Gastroesophageal sphincter (tissue), 4 donors: ENCODE measurements at regions not wholly inside any gene's neighbourhood (a gene's known extent, or its start where the extent isn't known, plus 50 kb on each side); places are given as distances from the start of the nearest gene placed in this dataset.

ENCODE experiments used
- ATAC-seq: fragments of 150-250 bp; one replicate; pipeline ENCODE4 v1.9.1; 2016; ENCODE audit warnings: mild to moderate bottlenecking, moderate library complexity
- H3K27ac ChIP-seq, 4 donors: fragments of 200-600 bp; sonication (generic) in 3 of 4; 1 replicate in 3 of 4; 2 replicates in 1 of 4; pipeline ENCODE4 v1.5.1; 2016 to 2019
- H3K27me3 ChIP-seq: fragments of 200-600 bp; sonication (generic); one replicate; pipeline ENCODE4 v1.5.1; 2019
- H3K36me3 ChIP-seq, 2 donors: fragments of 200-600 bp; sonication (generic); one replicate each; pipeline ENCODE4 v1.5.1; 2019; ENCODE audit warnings: control low read depth in 1 of 2
- H3K4me1 ChIP-seq, 3 donors: fragments of 200-600 bp; sonication (generic); 1 replicate in 2 of 3; 2 replicates in 1 of 3; pipeline ENCODE4 v1.5.1; 2016 to 2019; ENCODE audit warnings: control low read depth in 2 of 3
- H3K4me3 ChIP-seq, 2 donors: fragments of 200-600 bp; sonication (generic); one replicate each; pipeline ENCODE4 v1.5.1; 2019; ENCODE audit warnings: mild to moderate bottlenecking in 1 of 2, moderate library complexity in 1 of 2
- H3K9me3 ChIP-seq, 3 donors: fragments of 200-600 bp; sonication (generic); one replicate each; pipeline ENCODE4 v1.5.1; 2017 to 2019; ENCODE audit warnings: control low read depth in 2 of 3
- EP300 ChIP-seq: sonication (generic); formaldehyde crosslinking; IDR thresholded peaks from one replicate; pipeline ENCODE4 v1.6.1; 2017; ENCODE audit warnings: antibody characterized with exemption, mild to moderate bottlenecking
- POLR2A ChIP-seq, 2 donors: fragments of 450-650 bp; IDR thresholded peaks; one replicate each; pipeline ENCODE4 v1.6.1; 2017; ENCODE audit warnings: antibody characterized with exemption in 2 of 2, mild to moderate bottlenecking in 2 of 2, moderate library complexity in 1 of 2
- POLR2AphosphoS5 ChIP-seq: sonication (generic); formaldehyde crosslinking; IDR thresholded peaks from one replicate; pipeline ENCODE4 v1.6.1; 2017; ENCODE audit warnings: antibody characterized with exemption
- WGBS, 2 donors: methylation state at CpG; one replicate each; pipeline ENCODE4 v1.1.5; 2018; ENCODE audit warnings: low coverage in 1 of 2; 5-methylcytosine and 5-hydroxymethylcytosine counted together
- TF ChIP-seq, protein P1 (sequence below), 4 experiments: fragments of 200-600 bp in 2 of 4; fragments of 450-650 bp in 2 of 4; sonication (generic) in 1 of 4; IDR thresholded peaks; one replicate each; pipeline ENCODE4 v1.5.1; 2017 to 2019; ENCODE audit warnings: antibody characterized with exemption in 4 of 4, mild to moderate bottlenecking in 2 of 4, moderate library complexity in 2 of 4

DNA sequence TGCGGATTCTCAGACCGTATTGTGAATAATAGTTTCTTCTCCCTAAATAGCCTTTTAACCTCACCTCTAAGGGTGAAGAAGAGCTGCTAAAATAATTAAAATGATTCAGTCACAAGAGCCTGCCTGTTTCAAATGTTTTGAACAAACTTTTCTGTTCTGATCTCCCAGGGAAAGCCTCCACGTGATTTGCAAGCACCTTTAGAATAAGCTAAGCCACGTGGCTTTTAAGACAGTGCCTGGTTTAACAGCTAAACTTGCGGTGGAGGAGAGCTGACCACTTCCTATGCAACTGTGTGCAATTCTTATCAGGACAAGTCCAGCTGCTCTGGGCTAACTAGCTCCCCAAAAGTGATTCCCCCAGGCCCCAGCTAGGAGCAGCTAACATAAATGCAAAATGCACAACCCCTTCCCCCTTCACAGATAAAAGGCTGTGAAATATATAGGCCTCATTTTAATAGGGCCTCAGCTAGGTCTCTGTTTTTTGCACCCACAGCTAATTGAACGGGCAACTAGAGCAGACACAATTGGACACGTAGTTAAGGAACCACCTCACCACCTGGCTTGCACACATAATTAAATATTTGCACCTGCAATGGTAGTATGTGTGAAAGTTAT is 401.2 kb upstream of the NR2F2 start:
- Histone ChIP-seq H3K27ac (no peak overlapping the region), H3K4me3 (no peak overlapping the region), H3K27me3 (no peaks in the 10 kb centered on the region), H3K4me1 (peaks cover 0 to 8% (median 0%) of the 10 kb centered on the region in 3 donors), H3K36me3 (no peaks in the 10 kb centered on the region), H3K9me3 (no peaks in the 10 kb centered on the region)
- ATAC-seq = no peak
- WGBS, 2 donors = 81 to 85% methylated on average over 6 to 7 of the region's 7 CpGs
- TF ChIP-seq POLR2A (IDR thresholded peaks at IDR 0.05) (no peak), EP300 (no peak)

DNA sequence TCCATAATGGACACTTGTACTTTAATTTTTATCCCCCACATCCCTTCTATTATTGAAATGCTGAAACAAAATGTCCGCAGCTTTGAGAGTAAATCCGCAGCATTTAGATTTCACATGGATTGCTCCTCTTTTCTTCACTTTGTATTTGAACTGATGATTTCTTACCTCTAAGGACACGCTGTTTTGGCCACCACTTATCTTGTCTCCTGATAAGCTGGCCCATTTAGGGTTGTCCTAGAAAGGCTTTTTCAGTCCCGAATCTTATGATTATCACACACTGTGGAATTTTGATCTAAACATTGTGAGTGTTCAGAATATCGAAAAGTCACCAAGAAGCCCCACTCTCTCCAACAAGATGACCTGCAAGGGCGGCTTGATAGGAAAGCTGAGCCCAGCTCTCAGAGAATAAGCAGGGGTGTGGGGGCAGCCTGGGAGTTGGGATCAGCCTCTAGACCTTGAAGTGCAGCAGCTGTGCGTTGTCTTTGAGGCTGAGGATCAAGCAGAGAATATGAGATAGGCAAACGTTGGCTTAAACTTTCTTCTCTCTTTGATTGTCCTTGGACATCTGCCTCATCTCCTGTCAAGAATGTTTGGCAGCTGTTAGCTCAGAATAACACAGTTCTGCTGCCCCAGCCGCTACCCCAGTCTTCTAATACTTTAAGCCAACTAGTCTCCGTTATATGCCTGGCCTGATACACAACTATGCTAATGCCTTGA is 399.7 kb upstream of the NR2F2 start:
- WGBS, 2 donors = 68 to 79% methylated on average over 7 of the region's 10 CpGs
- ATAC-seq = no peak
- H3K27me3 ChIP-seq = no peaks in the 10 kb centered on the region
- H3K4me1 ChIP-seq = peaks cover 0 to 8% (median 0%) of the 10 kb centered on the region in 3 donors
- H3K36me3 ChIP-seq = no peaks in the 10 kb centered on the region
- no peak overlapping the region for H3K27ac ChIP-seq
- H3K9me3 ChIP-seq = no peaks in the 10 kb centered on the region
- TF ChIP-seq POLR2AphosphoS5 (no peak), POLR2A (IDR thresholded peaks at IDR 0.05) (no peak), EP300 (no peak)
- TF ChIP-seq, protein P1, sequence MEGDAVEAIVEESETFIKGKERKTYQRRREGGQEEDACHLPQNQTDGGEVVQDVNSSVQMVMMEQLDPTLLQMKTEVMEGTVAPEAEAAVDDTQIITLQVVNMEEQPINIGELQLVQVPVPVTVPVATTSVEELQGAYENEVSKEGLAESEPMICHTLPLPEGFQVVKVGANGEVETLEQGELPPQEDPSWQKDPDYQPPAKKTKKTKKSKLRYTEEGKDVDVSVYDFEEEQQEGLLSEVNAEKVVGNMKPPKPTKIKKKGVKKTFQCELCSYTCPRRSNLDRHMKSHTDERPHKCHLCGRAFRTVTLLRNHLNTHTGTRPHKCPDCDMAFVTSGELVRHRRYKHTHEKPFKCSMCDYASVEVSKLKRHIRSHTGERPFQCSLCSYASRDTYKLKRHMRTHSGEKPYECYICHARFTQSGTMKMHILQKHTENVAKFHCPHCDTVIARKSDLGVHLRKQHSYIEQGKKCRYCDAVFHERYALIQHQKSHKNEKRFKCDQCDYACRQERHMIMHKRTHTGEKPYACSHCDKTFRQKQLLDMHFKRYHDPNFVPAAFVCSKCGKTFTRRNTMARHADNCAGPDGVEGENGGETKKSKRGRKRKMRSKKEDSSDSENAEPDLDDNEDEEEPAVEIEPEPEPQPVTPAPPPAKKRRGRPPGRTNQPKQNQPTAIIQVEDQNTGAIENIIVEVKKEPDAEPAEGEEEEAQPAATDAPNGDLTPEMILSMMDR (IDR thresholded peaks at IDR 0.05) = no peak
- H3K4me3 ChIP-seq = no peak overlapping the region

- WGBS, 2 donors = 93 to 94% methylated on average over 2 to 3 of the region's 3 CpGs
- no peaks in the 10 kb centered on the region for H3K9me3 ChIP-seq
- TF ChIP-seq, protein P1 (IDR thresholded peaks at IDR 0.05) = no peak
- TF ChIP-seq POLR2AphosphoS5 (no peak), EP300 (no peak), POLR2A (IDR thresholded peaks at IDR 0.05) (no peak)
Observed at GRCh38 chr15:95931619-95932018, 398.9 kb upstream of the NR2F2 start.

DNA sequence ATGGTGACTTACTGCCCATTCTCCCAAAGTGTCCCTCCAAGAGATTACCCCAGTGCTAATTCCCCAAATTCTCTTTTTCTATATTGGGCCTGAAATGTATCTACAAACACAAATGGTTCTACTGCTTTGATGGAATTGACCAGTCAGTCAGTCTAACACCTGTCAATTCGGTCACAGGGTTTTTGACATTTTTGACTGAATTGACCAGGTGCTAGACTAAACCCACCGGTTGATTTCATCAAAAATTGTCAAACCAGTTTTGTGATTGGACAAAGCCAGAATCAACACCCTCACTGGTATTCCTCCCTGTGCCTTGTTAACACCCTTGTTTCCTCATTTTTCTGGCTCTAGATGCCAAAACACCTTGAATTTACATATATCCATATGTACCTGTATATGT is 398.4 kb upstream of the NR2F2 start:
- no peak for TF ChIP-seq EP300
- TF ChIP-seq POLR2A (IDR thresholded peaks at IDR 0.05) = no peak
- TF ChIP-seq, protein P1 (IDR thresholded peaks at IDR 0.05) = no peak
- TF ChIP-seq POLR2AphosphoS5 = no peak
- Histone ChIP-seq H3K4me1 (peaks cover 0 to 8% (median 0%) of the 10 kb centered on the region in 3 donors), H3K9me3 (no peaks in the 10 kb centered on the region), H3K27ac (no peak overlapping the region), H3K4me3 (no peak overlapping the region), H3K36me3 (no peaks in the 10 kb centered on the region), H3K27me3 (no peaks in the 10 kb centered on the region)
- 75 to 90% methylated on average over 1 to 2 of the region's 2 CpGs for WGBS, 2 donors
- no peak for ATAC-seq

More at GRCh38 chr15:95931619-95932018, 398.9 kb upstream of the NR2F2 start:
- Histone ChIP-seq H3K36me3 (no peaks in the 10 kb centered on the region), H3K4me1 (peaks cover 0 to 8% (median 0%) of the 10 kb centered on the region in 3 donors), H3K27ac (no peak overlapping the region), H3K4me3 (no peak overlapping the region), H3K27me3 (no peaks in the 10 kb centered on the region)
- no peak for ATAC-seq

DNA sequence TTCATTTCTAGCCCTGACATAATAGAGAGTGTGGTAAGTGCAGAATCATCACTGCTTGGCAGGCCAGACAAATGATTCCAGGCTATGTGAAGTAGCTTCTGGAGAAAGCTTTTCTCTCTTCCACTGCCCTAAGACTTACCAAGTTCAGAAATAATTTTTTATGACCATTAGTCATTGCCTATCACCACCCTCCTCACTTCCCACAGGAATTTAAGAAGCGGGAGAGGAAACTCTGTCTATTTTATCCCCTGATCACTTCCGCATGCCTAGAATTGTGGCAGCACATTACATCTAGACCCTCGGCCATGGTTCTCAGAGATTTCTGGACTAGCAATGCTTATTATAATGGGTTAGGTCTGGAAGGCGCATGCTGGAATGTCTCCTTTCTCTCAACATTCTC is 397.8 kb upstream of the NR2F2 start:
- ATAC-seq = no peak
- Histone ChIP-seq H3K36me3 (no peaks in the 10 kb centered on the region), H3K27ac (no peak overlapping the region), H3K27me3 (no peaks in the 10 kb centered on the region), H3K4me3 (no peak overlapping the region), H3K9me3 (no peaks in the 10 kb centered on the region), H3K4me1 (peaks cover 0 to 8% (median 0%) of the 10 kb centered on the region in 3 donors)
- 91 to 92% methylated on average over 4 of the region's 4 CpGs for WGBS, 2 donors
- TF ChIP-seq EP300 = no peak
- TF ChIP-seq, protein P1 (IDR thresholded peaks at IDR 0.05) = no peak
- TF ChIP-seq POLR2A (IDR thresholded peaks at IDR 0.05) = no peak
- no peak for TF ChIP-seq POLR2AphosphoS5
